Spinal cord (tissue), 9 donors: ENCODE measurements at regions not wholly inside any gene's neighbourhood (a gene's known extent, or its start where the extent isn't known, plus 50 kb on each side); places are given as distances from the start of the nearest gene placed in this dataset.
"Not testable (repeated sequence)": the region's sequence is repeated elsewhere in the genome, so short reads cannot be mapped to it uniquely, and the experiment has no call there.

Source experiments
- DNase-seq, 6 donors: peaks; one replicate each; pipeline versions ENCODE4 v3.0.0 to v3.0.0-alpha.2; 2013 to 2015; ENCODE audit warnings: low spot score in 6 of 6, low read depth in 4 of 6
- H3K27ac ChIP-seq: one replicate; pipeline ENCODE4 v1.5.1; 2013; ENCODE audit warnings: low read depth, low read length, control low read depth
- H3K27me3 ChIP-seq: one replicate; pipeline ENCODE4 v1.6.1; 2013; ENCODE audit warnings: low read length; ENCODE audit not compliant: control insufficient read depth, insufficient read depth
- H3K36me3 ChIP-seq: one replicate; pipeline ENCODE4 v1.6.1; 2013; ENCODE audit warnings: low read length; ENCODE audit not compliant: control insufficient read depth, insufficient read depth
- H3K4me1 ChIP-seq: one replicate; pipeline ENCODE4 v1.6.1; 2013; ENCODE audit warnings: low read length; ENCODE audit not compliant: control insufficient read depth, insufficient read depth
- H3K4me3 ChIP-seq: one replicate; pipeline ENCODE4 v1.5.1; 2013; ENCODE audit warnings: low read depth, low read length, control low read depth
- H3K9me3 ChIP-seq: one replicate; pipeline ENCODE4 v1.6.1; 2013; ENCODE audit warnings: low read length; ENCODE audit not compliant: control insufficient read depth, insufficient read depth
- WGBS: methylation state at CpG from one replicate; pipeline ENCODE4 v1.1.5; 2013; ENCODE audit warnings: missing lambda C conversion rate; ENCODE audit not compliant: insufficient coverage; 5-methylcytosine and 5-hydroxymethylcytosine counted together
- donor health status: healthy.

GRCh38 chr11:19426756-19427403 lies 186.1 kb upstream of the E2F8 start:
- 16% methylated on average over 2 of the region's 4 CpGs for WGBS
- Histone ChIP-seq H3K27me3 (peaks cover 4% of the 10 kb centered on the region), H3K27ac (no peak overlapping the region), H3K36me3 (no peaks in the 10 kb centered on the region), H3K4me1 (peaks cover 24% of the 10 kb centered on the region), H3K4me3 (no peak overlapping the region), H3K9me3 (no peaks in the 10 kb centered on the region)
- DNase-seq: peak in 3 of 6 donors; percentile 38 to 72 (median 67)

- DNase-seq: peak in 1 of 6 donors; percentile 24
- Histone ChIP-seq H3K27ac (no peak overlapping the region), H3K36me3 (no peaks in the 10 kb centered on the region), H3K27me3 (peaks cover 4% of the 10 kb centered on the region), H3K9me3 (no peaks in the 10 kb centered on the region), H3K4me3 (no peak overlapping the region), H3K4me1 (peaks cover 23% of the 10 kb centered on the region)
- WGBS: 70% methylated on average over 4 of the region's 5 CpGs
Observed at GRCh38 chr11:19426011-19426755, 185.4 kb upstream of the E2F8 start.

GRCh38 chr11:19422276-19422675 lies 181.5 kb upstream of the E2F8 start:
- H3K4me1 ChIP-seq: peaks cover 13% of the 10 kb centered on the region
- H3K27me3 ChIP-seq: no peaks in the 10 kb centered on the region
- H3K36me3 ChIP-seq: no peaks in the 10 kb centered on the region
- WGBS: 51% methylated on average over 7 of the region's 7 CpGs
- H3K4me3 ChIP-seq: no peak overlapping the region
- H3K27ac ChIP-seq: peak overlapping the region; percentile 65
- DNase-seq: peak in 2 of 6 donors; percentile 50 to 56
- no peaks in the 10 kb centered on the region for H3K9me3 ChIP-seq

GRCh38 chr11:19420868-19421533 lies 180.3 kb upstream of the E2F8 start:
- Histone ChIP-seq H3K9me3 (no peaks in the 10 kb centered on the region), H3K36me3 (no peaks in the 10 kb centered on the region), H3K4me1 (peaks cover 11% of the 10 kb centered on the region), H3K27me3 (no peaks in the 10 kb centered on the region), H3K4me3 (no peak overlapping the region), H3K27ac (no peak overlapping the region)
- 66% methylated on average over 4 of the region's 6 CpGs for WGBS
- no peak for DNase-seq

- 76% methylated on average over 5 of the region's 7 CpGs for WGBS
Observed at GRCh38 chr11:19419808-19420207, 179.1 kb upstream of the E2F8 start.

GRCh38 chr11:19419021-19419750 lies 178.4 kb upstream of the E2F8 start:
- Histone ChIP-seq H3K27me3 (no peaks in the 10 kb centered on the region), H3K4me3 (no peak overlapping the region), H3K4me1 (peaks cover 10% of the 10 kb centered on the region), H3K27ac (no peak overlapping the region), H3K9me3 (no peaks in the 10 kb centered on the region), H3K36me3 (no peaks in the 10 kb centered on the region)
- no peak for DNase-seq
- WGBS: 69% methylated on average over 2 of the region's 8 CpGs

More at GRCh38 chr11:19419808-19420207, 179.1 kb upstream of the E2F8 start:
- Histone ChIP-seq H3K4me1 (peaks cover 10% of the 10 kb centered on the region), H3K9me3 (no peaks in the 10 kb centered on the region), H3K27ac (no peak overlapping the region), H3K36me3 (no peaks in the 10 kb centered on the region), H3K27me3 (no peaks in the 10 kb centered on the region), H3K4me3 (no peak overlapping the region)
- DNase-seq: no peak

- Histone ChIP-seq H3K36me3 (no peaks in the 10 kb centered on the region), H3K9me3 (no peaks in the 10 kb centered on the region), H3K4me1 (peaks cover 10% of the 10 kb centered on the region), H3K27me3 (no peaks in the 10 kb centered on the region), H3K4me3 (no peak overlapping the region), H3K27ac (no peak overlapping the region)
- DNase-seq: no peak
- 79% methylated on average over 2 of the region's 2 CpGs for WGBS
Observed at GRCh38 chr11:19418221-19418620, 177.5 kb upstream of the E2F8 start.

GRCh38 chr11:19412070-19412469 lies 171.3 kb upstream of the E2F8 start:
- not testable (repeated sequence) for H3K36me3 ChIP-seq, H3K4me3 ChIP-seq, H3K27me3 ChIP-seq, H3K4me1 ChIP-seq, H3K9me3 ChIP-seq, H3K27ac ChIP-seq, DNase-seq
- no CpG with 5 or more reads among the region's 3 CpGs for WGBS

- Histone ChIP-seq H3K4me1 (peaks cover 5% of the 10 kb centered on the region), H3K36me3 (no peaks in the 10 kb centered on the region), H3K27ac (no peak overlapping the region), H3K27me3 (no peaks in the 10 kb centered on the region), H3K4me3 (no peak overlapping the region), H3K9me3 (no peaks in the 10 kb centered on the region)
- 80% methylated on average over 1 of the region's 3 CpGs for WGBS
- no peak for DNase-seq
Observed at GRCh38 chr11:19410032-19410431, 169.3 kb upstream of the E2F8 start.
